HepG2 (cell line): ENCODE measurements at regions not wholly inside any gene's neighbourhood (a gene's known extent, or its start where the extent isn't known, plus 50 kb on each side); places are given as distances from the start of the nearest gene placed in this dataset.

Experiments
- ATAC-seq: fragments of 200-7000 bp; cut with Tn5 transposase; 3 replicates; pipeline ENCODE4 v1.9.1; 2020; ENCODE audit warnings: mild to moderate bottlenecking, moderate library complexity
- BruUV-seq: library from RNA; stranded (reverse); fragments of 400-500 nt; replicated peaks from 2 replicates; lab custom pipeline; 2021; lab: Mats Ljungman, UMichigan
- CTCF ChIA-PET: fragments of 300-600 bp; formaldehyde crosslinking; extraction: SDS; loops from one replicate; lab custom pipeline; 2021; ENCODE audit warnings: low total read pairs, inconsistent platforms, low intra/inter-chr PET ratio; lab: Yijun Ruan, JAX
- POLR2A ChIA-PET: fragments of 350-600 bp; sonication (Branson Sonifier 250); formaldehyde crosslinking; loops from one replicate; lab custom pipeline; 2020; ENCODE audit warnings: antibody characterized with exemption, inconsistent platforms; lab: Yijun Ruan, JAX
- DNase-seq: peaks from one replicate; pipeline ENCODE4 v3.0.0-alpha.2; 2015; ENCODE audit warnings: low spot score
- FAIRE-seq: peaks from 3 replicates; lab custom pipeline; 2011; peaks lifted over from hg19 to GRCh38; lab: Jason Lieb, UNC
- H2AFZ ChIP-seq: one replicate; pipeline ENCODE4 v1.6.1; 2011; ENCODE audit warnings: low read length, inconsistent platforms
- H3K27ac ChIP-seq: fragments of 300-600 bp; 3 replicates; pipeline ENCODE4 v1.8.0; 2011; ENCODE audit warnings: mixed run types, mild to moderate bottlenecking, mixed read lengths, low read length, inconsistent platforms; ENCODE audit not compliant: insufficient read depth; ENCODE audit errors: extremely low read length
- H3K27me3 ChIP-seq, 2 experiments: fragments of 200-600 bp in 1 of 2; 2 replicates in 1 of 2; 3 replicates in 1 of 2; pipeline versions ENCODE4 v1.6.0 to v1.8.0; 2011; ENCODE audit warnings: low read length in 2 of 2, mild to moderate bottlenecking in 2 of 2, moderate library complexity in 2 of 2, inconsistent platforms in 1 of 2; ENCODE audit not compliant: insufficient read depth in 2 of 2, control insufficient read depth in 1 of 2
- H3K36me3 ChIP-seq, 2 experiments: fragments of 200-600 bp in 1 of 2; replicated peaks in 1 of 2; 2 replicates in 1 of 2; 3 replicates in 1 of 2; pipeline versions ENCODE4 v1.5.1 to v1.8.0; 2011; ENCODE audit warnings: low read length in 2 of 2, inconsistent platforms in 1 of 2; ENCODE audit not compliant: insufficient read depth in 2 of 2, control insufficient read depth in 1 of 2
- H3K4me1 ChIP-seq: 2 replicates; pipeline ENCODE4 v1.5.1; 2012; ENCODE audit warnings: low read length, inconsistent platforms; ENCODE audit not compliant: insufficient read depth
- H3K4me2 ChIP-seq: 2 replicates; pipeline ENCODE4 v1.6.0; 2011; ENCODE audit warnings: low read depth, low read length, inconsistent platforms
- H3K4me3 ChIP-seq, 3 experiments: fragments of 200-600 bp in 1 of 3; sonication (generic), shearing (Covaris generic) in 1 of 3; replicated peaks in 1 of 3; 2 replicates each; pipeline ENCODE4 v1.5.1; 2011 to 2016; ENCODE audit warnings: low read length in 3 of 3, inconsistent platforms in 2 of 3, low read depth in 2 of 3, mild to moderate bottlenecking in 2 of 3, control low read depth in 1 of 3, mixed read lengths in 1 of 3; ENCODE audit not compliant: insufficient read depth in 1 of 3
- H3K79me2 ChIP-seq: one replicate; pipeline ENCODE4 v1.6.1; 2011; ENCODE audit warnings: low read length, inconsistent platforms; ENCODE audit not compliant: insufficient read depth
- H3K9ac ChIP-seq: 2 replicates; pipeline ENCODE4 v1.6.0; 2011; ENCODE audit warnings: mild to moderate bottlenecking, low read depth, low read length, inconsistent platforms; ENCODE audit not compliant: insufficient read depth
- H3K9me3 ChIP-seq: 2 replicates; pipeline ENCODE4 v1.5.1; 2012; ENCODE audit warnings: mild to moderate bottlenecking, low read length
- H4K20me1 ChIP-seq: 2 replicates; pipeline ENCODE4 v1.6.0; 2011; ENCODE audit warnings: inconsistent platforms, mild to moderate bottlenecking, low read length, moderate library complexity; ENCODE audit not compliant: insufficient read depth
- GTF3A ChIP-seq: sonication (generic); formaldehyde crosslinking; conservative IDR thresholded peaks from 2 replicates; pipeline ENCODE4 v1.4.0; 2020; ENCODE audit warnings: mild to moderate bottlenecking, missing genetic modification reagents
- HMGXB4 ChIP-seq, 2 experiments: sonication (generic) in 1 of 2; formaldehyde crosslinking in 1 of 2; IDR thresholded peaks; 2 replicates each; pipeline versions ENCODE4 v1.4.0 to v1.6.1; 2018 to 2020; ENCODE audit warnings: missing genetic modification reagents in 2 of 2, borderline replicate concordance in 1 of 2, low read depth in 1 of 2, mild to moderate bottlenecking in 1 of 2, missing biosample characterization in 1 of 2
- NCOA2 ChIP-seq: sonication (generic); formaldehyde crosslinking; IDR thresholded peaks from 2 replicates; pipeline ENCODE4 v1.8.0; 2022; ENCODE audit warnings: inconsistent platforms
- ZNF20 ChIP-seq: sonication (generic); formaldehyde crosslinking; IDR thresholded peaks from 2 replicates; pipeline ENCODE4 v1.4.0; 2020; ENCODE audit warnings: mild to moderate bottlenecking, moderate library complexity, missing genetic modification reagents
- ZNF256 ChIP-seq: sonication (generic); formaldehyde crosslinking; conservative IDR thresholded peaks from 2 replicates; pipeline ENCODE4 v1.4.0; 2020; ENCODE audit warnings: missing genetic modification reagents
- ZNF652 ChIP-seq: IDR thresholded peaks from 2 replicates; pipeline ENCODE4 v1.6.1; 2016; ENCODE audit warnings: low read depth, borderline replicate concordance
- ZNF841 ChIP-seq: sonication (generic); formaldehyde crosslinking; IDR thresholded peaks from 2 replicates; pipeline ENCODE4 v1.8.1; 2023; ENCODE audit warnings: missing genetic modification reagents, borderline replicate concordance
- WGBS: methylation state at CpG from one replicate; pipeline ENCODE4 v1.1.6; 2017; ENCODE audit warnings: low lambda C conversion rate; 5-methylcytosine and 5-hydroxymethylcytosine counted together
- in situ Hi-C: cut with HindIII; loops from 2 replicates; pipeline ENCODE4 v1.10.0; 2017; ENCODE audit warnings: low pct_unique_long_range_greater_than_20kb; ENCODE audit not compliant: extremely low pct_ligation_motif_present
- intact Hi-C: fragments of 100-400 bp; cut with micrococcal nuclease; formaldehyde crosslinking; loops from one replicate; pipeline ENCODE4 v1.10.0; 2022; ENCODE audit not compliant: unreplicated experiment

- TF ChIP-seq HMGXB4 (CRISPR knock-in tag; IDR thresholded peaks at IDR 0.05; ENCODE audit: borderline replicate concordance in 1 of 2, low read depth in 1 of 2) (no peak), ZNF256 (CRISPR knock-in tag) (no peak), ZNF20 (CRISPR knock-in tag) (no peak)
Measured at GRCh38 chr5:29672678-29673077, 1520.8 kb upstream of the CDH6 start (continued).

DNA sequence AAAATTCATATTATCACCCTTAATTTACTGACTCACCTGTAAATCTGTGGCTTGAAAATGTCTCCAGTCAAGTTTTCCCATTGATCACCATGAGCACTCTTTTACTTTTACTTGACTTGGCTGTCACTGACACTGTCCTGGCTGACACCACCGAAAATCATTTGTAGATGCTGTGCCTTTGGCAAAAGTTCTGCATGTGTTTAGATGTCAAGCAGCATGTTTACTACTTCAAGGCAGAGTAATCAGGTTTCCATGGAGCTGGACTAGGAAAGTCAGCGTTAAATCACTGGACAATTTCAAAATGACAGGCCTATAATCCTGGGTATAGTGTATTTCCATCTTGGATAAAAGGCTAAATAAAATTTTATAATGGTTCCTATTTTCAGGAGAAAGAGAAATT is 1530.6 kb upstream of the CDH6 start:
- H4K20me1 ChIP-seq, result no peaks in the 10 kb centered on the region
- intact Hi-C loops (no loop called here), in situ Hi-C loops (no loop called here)
- no peaks in the 10 kb centered on the region for H3K4me1 ChIP-seq
- ChIA-PET POLR2A (no interaction called here), CTCF (no interaction called here)
- WGBS, result 0% methylated on average over 2 of the region's 2 CpGs
- H3K4me3 ChIP-seq, result no peak overlapping the region
- H3K9ac ChIP-seq, result no peak overlapping the region
- H3K79me2 ChIP-seq, result no peaks in the 10 kb centered on the region
- peaks cover 11% of the 10 kb centered on the region for H3K9me3 ChIP-seq
- H3K27me3 ChIP-seq, result no peaks in the 10 kb centered on the region
- TF ChIP-seq ZNF652 (no peak), ZNF841 (CRISPR knock-in tag) (no peak), NCOA2 (no peak), GTF3A (CRISPR knock-in tag) (no peak)
- no TSS peak for BruUV-seq
- H3K27ac ChIP-seq, result no peak overlapping the region
- no peak overlapping the region for H2AFZ ChIP-seq
- DNase-seq (no peak), ATAC-seq (no peak), FAIRE-seq (no peak)
- no peaks in the 10 kb centered on the region for H3K36me3 ChIP-seq
- H3K4me2 ChIP-seq, result no peak overlapping the region
